GM21576 (cell line): ENCODE measurements at regions not wholly inside any gene's neighbourhood (a gene's known extent, or its start where the extent isn't known, plus 50 kb on each side); places are given as distances from the start of the nearest gene placed in this dataset.

Experiments
- ATAC-seq: cut with Tn5 transposase; IDR thresholded peaks from one replicate; pipeline ENCODE4 v1.9.1; 2021; ENCODE audit warnings: mild to moderate bottlenecking, moderate library complexity; ENCODE audit not compliant: unreplicated experiment

GRCh38 chr3:104855702-104856101 is 511.0 kb upstream of the ALCAM start:
- no peak for ATAC-seq

GRCh38 chr3:104856741-104857140 is 510.0 kb upstream of the ALCAM start:
- no peak for ATAC-seq

GRCh38 chr3:104868291-104868690 is 498.4 kb upstream of the ALCAM start:
- no peak for ATAC-seq

- no peak for ATAC-seq
Observed at GRCh38 chr3:104870276-104870675, 496.4 kb upstream of the ALCAM start.

GRCh38 chr3:104873331-104873730 is 493.4 kb upstream of the ALCAM start:
- no peak for ATAC-seq

DNA sequence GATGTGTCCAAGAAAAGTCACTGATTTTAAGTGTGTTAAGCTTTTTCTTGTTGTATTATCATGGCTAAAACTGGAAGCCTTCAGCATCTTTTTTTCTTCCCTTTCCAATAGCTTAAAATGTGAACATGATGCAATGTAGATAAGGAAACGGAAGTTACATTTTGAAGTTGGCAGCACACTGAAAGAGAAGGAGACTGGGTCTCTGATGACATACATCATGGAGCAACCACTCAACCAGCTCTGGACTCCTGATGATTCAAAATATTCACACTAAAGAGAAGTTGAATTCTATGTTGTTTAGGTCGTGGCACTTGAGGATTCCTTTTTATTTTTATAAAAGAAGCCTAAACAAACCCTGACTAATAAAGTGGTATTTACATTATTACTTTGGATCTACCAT is 488.3 kb upstream of the ALCAM start:
- ATAC-seq: no peak

- no peak for ATAC-seq
Observed at GRCh38 chr3:104879919-104880318, 486.8 kb upstream of the ALCAM start.

GRCh38 chr3:104885214-104885814 is 481.4 kb upstream of the ALCAM start:
- ATAC-seq: no peak

DNA sequence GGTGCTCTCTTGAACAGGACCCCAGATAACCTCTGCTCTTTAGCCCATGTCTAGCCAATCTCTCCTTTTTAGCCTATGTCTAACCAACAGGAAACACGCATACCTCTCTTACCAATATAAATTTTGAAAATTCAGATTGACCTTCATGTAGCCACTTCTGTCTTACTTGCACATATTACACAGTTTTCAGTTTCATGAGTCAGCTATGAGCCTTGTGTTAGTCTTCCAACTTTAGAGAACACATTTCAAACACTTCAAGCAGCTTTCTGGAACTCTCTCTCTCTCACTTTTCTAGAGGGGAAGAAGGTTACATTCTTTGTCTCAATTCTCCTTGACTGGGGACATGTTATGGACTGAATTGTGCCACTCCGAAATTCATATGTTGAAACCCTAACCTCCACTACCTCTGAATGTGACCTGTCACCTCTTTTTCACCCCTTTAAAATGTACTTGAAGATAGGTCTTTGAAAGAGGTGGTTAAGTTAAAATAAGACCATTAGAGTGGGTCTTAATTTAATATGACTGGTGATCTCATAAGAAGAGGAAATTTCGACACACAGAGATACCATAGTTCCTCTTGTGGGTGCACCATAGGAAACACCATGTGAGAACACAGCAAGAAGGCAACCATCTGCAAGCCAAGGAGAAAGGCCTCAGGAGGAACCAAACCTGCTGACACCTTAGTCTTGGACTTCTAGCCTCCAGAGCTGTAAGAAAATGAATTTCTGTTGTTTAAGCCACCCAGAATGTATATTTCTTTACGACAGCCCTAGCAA is 480.3 kb upstream of the ALCAM start:
- no peak for ATAC-seq

GRCh38 chr3:104887069-104887468 is 479.6 kb upstream of the ALCAM start:
- ATAC-seq: no peak

- ATAC-seq: peak; percentile 72
Observed at GRCh38 chr3:104887619-104888018, 479.1 kb upstream of the ALCAM start.

DNA sequence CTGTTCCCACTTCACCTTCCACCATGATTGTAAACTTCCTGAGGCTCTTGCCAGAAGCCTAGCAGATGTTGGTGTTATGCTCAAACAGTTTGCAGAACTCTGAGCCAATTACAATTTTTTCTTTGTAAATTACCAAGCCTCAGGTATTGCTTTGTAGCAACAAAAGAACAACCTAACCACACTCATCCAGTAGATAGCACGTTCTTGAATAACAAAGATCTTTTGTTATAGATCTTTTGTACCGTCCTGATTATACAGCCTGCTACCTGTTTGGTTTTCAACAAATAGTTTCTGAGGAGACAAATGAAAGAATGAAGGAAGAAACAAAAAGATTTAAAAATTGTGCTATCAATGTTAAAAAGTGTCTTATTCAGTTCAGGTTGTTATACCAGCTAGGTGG is 474.7 kb upstream of the ALCAM start:
- no peak for ATAC-seq

DNA sequence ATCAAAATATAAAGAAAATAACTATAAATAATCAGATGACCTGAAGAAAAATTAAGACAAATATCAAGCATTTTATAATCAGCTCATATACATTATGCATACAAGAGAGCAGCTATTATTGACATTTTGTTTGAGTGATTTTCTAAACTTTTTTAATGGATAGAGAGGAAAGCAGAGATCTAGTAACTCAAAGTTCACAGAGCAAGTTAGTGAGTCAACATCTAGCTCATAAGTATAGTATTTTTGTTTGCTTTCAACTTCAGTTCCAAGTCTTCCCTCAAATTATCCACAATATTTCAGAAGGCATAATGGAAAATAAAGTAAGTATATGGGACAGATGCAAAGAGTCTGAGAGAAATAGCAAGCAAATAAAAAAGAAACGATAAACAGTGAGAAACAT is 470.1 kb upstream of the ALCAM start:
- ATAC-seq: no peak

GRCh38 chr3:104901396-104901795 is 465.3 kb upstream of the ALCAM start:
- ATAC-seq: no peak

GRCh38 chr3:104903064-104903463 is 463.6 kb upstream of the ALCAM start:
- no peak for ATAC-seq

DNA sequence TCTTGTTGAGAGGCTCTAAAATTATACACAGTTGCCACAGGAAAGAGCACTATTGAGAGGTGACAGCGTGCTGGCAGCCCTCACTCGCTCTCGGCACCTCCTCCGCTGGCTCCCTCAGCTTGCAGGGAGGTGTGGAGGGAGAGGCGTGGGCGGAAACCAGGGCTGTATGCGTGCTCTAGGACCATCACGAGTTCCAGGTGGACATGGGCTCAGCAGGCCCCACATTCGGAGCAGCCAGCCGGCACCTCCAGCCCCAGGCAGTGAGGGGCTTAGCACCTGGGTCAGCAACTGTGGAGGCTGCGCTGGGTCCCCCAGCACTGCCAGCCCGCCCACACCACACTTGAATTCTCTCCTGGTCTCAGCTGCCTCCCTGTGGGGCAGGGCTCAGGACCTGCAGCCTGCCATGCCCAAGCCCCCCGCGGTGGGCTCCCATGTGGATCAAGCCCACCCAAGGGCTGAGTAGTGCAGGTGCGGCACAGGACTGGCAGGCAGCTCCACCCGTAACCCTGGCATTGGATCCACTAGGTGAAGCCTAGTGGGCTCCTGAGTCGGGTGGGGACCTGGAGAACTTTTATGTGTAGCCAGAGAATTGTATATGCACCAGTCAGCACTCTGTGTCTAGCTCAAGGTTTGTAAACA is 460.6 kb upstream of the ALCAM start:
- ATAC-seq: no peak

DNA sequence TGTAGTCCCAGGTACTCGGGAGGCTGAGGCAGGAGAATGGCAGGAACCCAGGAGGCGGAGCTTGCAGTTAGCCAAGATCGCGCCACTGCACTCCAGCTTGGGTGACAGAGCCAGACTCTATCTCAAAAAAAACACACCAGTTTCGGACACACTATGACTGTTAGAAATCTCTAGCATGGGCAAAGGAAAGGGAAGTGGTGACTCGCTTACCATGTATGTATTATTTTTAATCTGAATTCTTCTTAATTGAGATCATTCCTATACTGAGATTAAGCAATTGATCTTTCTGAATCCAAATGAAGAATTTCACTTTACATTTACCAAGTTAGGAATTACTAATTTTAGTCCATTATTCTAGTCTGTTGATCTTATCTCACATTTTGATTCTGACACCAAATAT is 459.2 kb upstream of the ALCAM start:
- ATAC-seq: no peak

GRCh38 chr3:104908761-104909160 is 457.9 kb upstream of the ALCAM start:
- no peak for ATAC-seq

DNA sequence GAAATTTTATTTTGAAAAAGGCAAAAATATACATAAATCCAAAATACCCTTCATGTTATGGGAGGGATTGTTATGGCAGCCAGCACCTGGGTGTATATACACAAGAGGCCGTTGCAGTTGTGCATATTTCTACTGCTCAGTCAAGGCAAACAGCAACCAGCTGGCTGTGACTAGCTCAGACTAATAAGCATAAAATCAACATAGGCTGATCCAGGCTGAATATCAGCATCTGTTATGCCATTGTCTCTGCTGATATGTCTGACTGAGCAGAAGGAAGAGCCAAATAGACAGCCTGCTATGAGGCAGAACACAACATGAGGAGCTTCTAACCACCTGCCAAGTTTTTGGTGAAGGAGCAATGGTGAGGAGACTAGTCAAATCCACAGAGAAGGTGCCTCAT is 457.5 kb upstream of the ALCAM start:
- ATAC-seq: no peak

DNA sequence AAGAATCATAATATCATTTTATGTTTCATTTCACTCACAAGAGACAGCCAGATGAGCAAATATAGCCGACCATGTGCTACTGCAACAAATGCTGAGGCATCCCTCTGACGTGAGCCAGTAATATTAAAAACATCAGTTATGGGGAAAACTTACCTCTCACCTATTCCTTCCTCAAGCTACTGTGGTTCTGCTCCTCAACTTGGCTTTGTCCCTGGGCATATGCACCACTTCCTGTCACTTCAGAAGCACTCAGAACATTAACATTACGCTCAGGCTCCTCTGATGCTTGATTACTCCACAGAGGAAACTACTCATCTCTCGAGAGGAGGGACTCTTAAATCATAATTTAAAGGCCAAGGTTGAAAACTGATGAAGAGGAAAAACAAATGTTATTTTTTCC is 457.0 kb upstream of the ALCAM start:
- ATAC-seq: no peak

DNA sequence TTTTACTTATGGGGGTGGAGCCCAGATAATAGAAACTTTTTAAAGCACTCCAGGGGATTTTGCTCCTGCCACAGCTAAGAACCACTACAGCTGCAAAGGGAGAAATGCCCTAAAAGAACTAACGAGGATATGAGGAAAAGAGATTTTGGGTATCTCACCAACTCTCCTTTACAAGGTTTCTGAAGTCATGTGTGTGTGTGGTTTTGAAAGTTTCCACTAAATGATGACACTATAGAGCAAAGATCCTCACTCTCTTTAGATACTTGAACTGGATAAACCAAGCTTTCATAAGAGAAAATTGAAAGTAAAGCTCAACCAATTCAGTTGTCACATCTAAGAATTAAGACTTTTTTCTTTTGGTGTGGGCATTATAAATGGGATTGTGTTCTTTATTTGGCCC is 455.3 kb upstream of the ALCAM start:
- ATAC-seq: no peak

GRCh38 chr3:104916971-104917370 is 449.7 kb upstream of the ALCAM start:
- ATAC-seq: no peak
